ENCODE measurements at regions not wholly inside any gene's neighbourhood (a gene's known extent, or its start where the extent isn't known, plus 50 kb on each side); places are given as distances from the start of the nearest gene placed in this dataset.

- TF ChIP-seq CTCF (conservative IDR thresholded peaks at IDR 0.05; ENCODE audit: low read depth, low read length) (no peak), EZH2phosphoT487 (IDR thresholded peaks at IDR 0.05; ENCODE audit: borderline replicate concordance, low read length) (no peak), EZH2 (IDR thresholded peaks at IDR 0.05; ENCODE audit: low read length, unreplicated experiment) (no peak)
Observed at GRCh38 chr9:84408416-84408815, 67.9 kb upstream of the SLC28A3 start.
